ENCODE measurements at regions not wholly inside any gene's neighbourhood (a gene's known extent, or its start where the extent isn't known, plus 50 kb on each side); places are given as distances from the start of the nearest gene placed in this dataset.

DNA sequence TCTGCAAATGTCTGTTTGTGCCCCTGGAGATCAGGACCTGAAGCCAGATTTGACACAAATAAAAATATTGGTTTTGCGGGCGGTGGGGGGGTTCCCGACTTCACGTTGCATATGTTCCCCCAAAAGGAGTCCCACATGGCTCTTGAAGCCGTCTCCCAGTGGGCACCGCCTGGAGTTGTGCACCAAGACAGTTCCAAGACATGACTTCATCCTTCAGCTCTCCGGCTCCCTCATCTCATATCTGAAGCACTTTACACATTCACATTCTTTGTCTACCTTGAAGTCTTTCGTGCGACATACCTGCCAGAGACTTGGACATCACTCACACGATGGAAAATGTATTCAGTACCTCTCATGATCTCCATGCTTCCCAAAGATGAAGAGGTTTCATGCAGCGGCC, 362.8 kb upstream of the FOXK1 start:
- TF ChIP-seq, protein P1, sequence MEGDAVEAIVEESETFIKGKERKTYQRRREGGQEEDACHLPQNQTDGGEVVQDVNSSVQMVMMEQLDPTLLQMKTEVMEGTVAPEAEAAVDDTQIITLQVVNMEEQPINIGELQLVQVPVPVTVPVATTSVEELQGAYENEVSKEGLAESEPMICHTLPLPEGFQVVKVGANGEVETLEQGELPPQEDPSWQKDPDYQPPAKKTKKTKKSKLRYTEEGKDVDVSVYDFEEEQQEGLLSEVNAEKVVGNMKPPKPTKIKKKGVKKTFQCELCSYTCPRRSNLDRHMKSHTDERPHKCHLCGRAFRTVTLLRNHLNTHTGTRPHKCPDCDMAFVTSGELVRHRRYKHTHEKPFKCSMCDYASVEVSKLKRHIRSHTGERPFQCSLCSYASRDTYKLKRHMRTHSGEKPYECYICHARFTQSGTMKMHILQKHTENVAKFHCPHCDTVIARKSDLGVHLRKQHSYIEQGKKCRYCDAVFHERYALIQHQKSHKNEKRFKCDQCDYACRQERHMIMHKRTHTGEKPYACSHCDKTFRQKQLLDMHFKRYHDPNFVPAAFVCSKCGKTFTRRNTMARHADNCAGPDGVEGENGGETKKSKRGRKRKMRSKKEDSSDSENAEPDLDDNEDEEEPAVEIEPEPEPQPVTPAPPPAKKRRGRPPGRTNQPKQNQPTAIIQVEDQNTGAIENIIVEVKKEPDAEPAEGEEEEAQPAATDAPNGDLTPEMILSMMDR (IDR thresholded peaks at IDR 0.05; ENCODE audit: low read depth, low read length) = no peak

DNA sequence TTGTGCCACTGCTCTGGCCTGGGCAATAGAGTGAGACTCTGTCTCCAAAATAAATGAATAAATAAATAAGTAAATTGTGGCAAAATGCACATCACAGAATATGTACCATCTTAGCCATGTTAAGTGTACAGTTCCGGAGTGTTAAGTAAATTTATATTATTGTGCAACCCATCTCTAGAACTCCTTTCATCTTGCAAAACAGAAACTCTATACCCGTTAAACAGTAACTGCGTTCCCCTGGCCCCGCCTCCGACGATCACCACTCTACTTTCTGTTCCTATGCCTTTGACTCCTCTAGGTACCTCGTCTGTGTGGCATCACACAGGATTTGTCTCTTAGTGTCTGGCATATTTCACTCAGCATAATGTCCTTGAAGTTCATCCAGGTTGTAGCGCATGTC, 356.4 kb upstream of the FOXK1 start:
- no peak for DNase-seq (ENCODE audit: low read depth in 2 of 2)
- TF ChIP-seq, protein P1 (IDR thresholded peaks at IDR 0.05; ENCODE audit: low read depth, low read length) = no peak
- no peak overlapping the region for H3K4me3 ChIP-seq (replicated peaks in 1 of 2; ENCODE audit: low read depth in 2 of 2, low read length in 2 of 2)

More for the DNA sequence above, 362.8 kb upstream of the FOXK1 start:
- no peak overlapping the region for H3K4me3 ChIP-seq (replicated peaks in 1 of 2; ENCODE audit: low read depth in 2 of 2, low read length in 2 of 2)
- no peak for DNase-seq (ENCODE audit: low read depth in 2 of 2)

DNA sequence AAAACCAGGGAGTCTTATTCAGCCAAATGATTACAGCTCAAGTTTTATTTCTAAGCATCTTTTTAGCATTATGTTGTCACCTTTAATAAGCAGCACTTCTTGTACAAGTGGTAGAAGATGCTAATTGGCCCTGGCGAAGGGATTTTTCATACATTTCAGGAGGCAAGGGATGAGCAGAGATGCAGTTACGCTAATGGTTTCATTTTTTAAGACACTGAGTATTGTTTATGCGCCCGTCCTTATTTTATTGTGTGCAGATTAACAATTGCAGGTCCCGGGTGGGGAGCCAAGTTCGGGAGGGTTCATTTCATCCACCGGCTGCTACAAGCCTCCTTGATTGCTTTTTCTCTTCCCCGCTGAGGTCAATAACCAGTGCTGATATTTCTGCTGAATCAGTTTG, 350.4 kb upstream of the FOXK1 start:
- TF ChIP-seq, protein P1 (IDR thresholded peaks at IDR 0.05; ENCODE audit: low read depth, low read length) = no peak
- DNase-seq (ENCODE audit: low read depth in 2 of 2) = no peak
- H3K4me3 ChIP-seq (replicated peaks in 1 of 2; ENCODE audit: low read depth in 2 of 2, low read length in 2 of 2) = no peak overlapping the region

DNA sequence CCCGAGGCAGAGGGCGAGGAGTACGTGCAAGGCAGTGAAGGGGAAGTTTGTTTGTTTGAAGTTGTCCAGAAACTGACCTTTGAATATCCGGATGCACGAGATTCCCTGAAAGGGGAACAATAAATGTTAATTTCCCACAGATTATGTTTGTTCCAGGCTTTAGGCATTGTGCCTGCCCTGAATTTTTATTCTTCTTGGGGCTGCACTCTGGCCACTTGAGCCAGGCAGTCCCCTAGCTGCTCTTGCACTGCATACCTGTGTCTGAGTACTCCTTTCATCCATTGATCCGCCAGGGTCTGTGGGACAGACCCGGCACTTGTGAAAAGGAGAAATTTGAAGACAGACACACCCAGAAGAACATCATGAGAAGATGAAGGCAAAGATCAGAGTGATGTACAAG, 343.5 kb upstream of the FOXK1 start:
- no peak for DNase-seq (ENCODE audit: low read depth in 2 of 2)
- H3K4me3 ChIP-seq (replicated peaks in 1 of 2; ENCODE audit: low read depth in 2 of 2, low read length in 2 of 2) = no peak overlapping the region
- TF ChIP-seq, protein P1 (IDR thresholded peaks at IDR 0.05; ENCODE audit: low read depth, low read length) = no peak

DNA sequence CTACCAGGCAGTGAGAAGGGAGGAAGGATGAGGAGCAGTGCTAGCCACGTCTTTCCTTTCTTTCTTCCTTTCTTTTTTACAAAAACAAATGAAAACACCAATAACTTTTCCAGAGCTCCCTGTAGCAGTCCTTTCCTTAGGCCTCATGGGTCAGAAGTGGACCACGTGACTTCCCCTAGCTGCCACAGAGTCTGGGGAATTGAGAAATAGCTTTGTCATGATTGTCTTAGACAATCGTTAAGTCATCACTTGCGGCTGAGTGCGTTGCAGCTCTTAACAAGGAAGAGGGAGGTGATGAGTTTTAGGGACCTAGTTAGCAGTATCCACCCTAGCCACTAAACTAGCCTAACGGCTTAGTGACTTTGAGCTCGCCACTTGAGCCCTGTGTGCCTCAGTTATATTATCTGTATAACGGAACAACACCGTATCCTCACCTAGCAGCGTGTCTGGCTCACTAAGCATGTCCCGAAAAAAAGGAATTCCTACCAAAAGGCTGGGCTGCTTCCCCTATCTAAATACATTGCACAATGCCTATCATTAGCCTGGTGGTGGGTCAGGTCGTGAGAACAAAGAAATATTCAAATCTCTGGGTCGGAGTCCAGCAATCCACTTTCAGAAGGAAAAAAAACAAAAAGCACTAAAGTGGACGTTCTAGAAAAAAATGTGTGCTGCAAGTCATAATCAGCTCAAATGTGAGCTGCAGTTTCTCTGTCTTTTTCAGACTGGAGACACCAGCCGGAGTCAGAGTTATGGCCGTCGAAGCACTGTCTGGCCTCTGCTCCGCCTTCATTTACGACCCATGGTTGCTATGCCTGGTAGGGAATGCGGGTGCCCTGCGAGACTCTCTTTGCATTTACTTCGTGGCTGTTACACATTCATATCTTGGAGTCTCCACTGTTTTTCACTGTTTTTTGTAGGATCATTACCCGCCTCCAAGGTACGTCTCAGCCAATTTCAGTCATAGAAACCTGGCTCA, 338.5 kb upstream of the FOXK1 start:
- H3K4me3 ChIP-seq (replicated peaks in 1 of 2; ENCODE audit: low read depth in 2 of 2, low read length in 2 of 2) = no peak overlapping the region
- TF ChIP-seq, protein P1 (IDR thresholded peaks at IDR 0.05; ENCODE audit: low read depth, low read length) = no peak
- DNase-seq (ENCODE audit: low read depth in 2 of 2) = no peak

DNA sequence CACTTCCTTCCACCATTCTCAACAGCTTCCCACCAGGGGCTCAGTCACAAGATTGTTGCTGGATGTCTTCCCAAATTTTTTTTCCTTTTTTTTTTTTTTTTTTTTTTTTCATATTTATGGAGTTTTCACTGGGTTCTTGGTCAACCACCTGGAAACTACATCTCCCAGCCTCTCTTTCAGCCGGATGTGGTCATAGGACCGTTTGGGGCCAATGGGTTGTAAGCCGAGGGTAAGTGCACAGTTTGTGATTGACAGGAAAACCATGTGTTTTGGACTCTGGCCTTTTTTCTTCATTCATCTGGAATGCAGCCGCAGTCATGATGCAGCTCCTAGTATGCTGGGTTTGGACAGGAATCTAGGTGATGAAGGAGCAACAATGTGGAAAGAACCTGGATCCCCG, 337.1 kb upstream of the FOXK1 start:
- no peak overlapping the region for H3K4me3 ChIP-seq (replicated peaks in 1 of 2; ENCODE audit: low read depth in 2 of 2, low read length in 2 of 2)
- DNase-seq (ENCODE audit: low read depth in 2 of 2) = no peak
- TF ChIP-seq, protein P1 (IDR thresholded peaks at IDR 0.05; ENCODE audit: low read depth, low read length) = no peak

Measured in cardiac fibroblast (primary cell).